Suprapubic skin (tissue), 4 donors: ENCODE measurements at regions not wholly inside any gene's neighbourhood (a gene's known extent, or its start where the extent isn't known, plus 50 kb on each side); places are given as distances from the start of the nearest gene placed in this dataset.

Experiments
- CTCF ChIP-seq, 2 donors: fragments of 200-600 bp in 1 of 2; fragments of 450-650 bp in 1 of 2; sonication (generic) in 1 of 2; IDR thresholded peaks; one replicate each; pipeline ENCODE4 v1.5.1; 2016 to 2019; ENCODE audit warnings: antibody characterized with exemption in 2 of 2, mild to moderate bottlenecking in 1 of 2, moderate library complexity in 1 of 2
- EP300 ChIP-seq: sonication (generic); formaldehyde crosslinking; IDR thresholded peaks from one replicate; pipeline ENCODE4 v1.6.1; 2017; ENCODE audit warnings: antibody characterized with exemption
- POLR2A ChIP-seq, 2 donors: fragments of 450-650 bp; IDR thresholded peaks; one replicate each; pipeline ENCODE4 v1.6.1; 2017; ENCODE audit warnings: antibody characterized with exemption in 2 of 2, mild to moderate bottlenecking in 2 of 2, moderate library complexity in 2 of 2
- POLR2AphosphoS5 ChIP-seq, 3 donors: sonication (generic); formaldehyde crosslinking; IDR thresholded peaks; one replicate each; pipeline ENCODE4 v1.6.1; 2017; ENCODE audit warnings: antibody characterized with exemption in 3 of 3

- no peak for TF ChIP-seq CTCF (IDR thresholded peaks at IDR 0.05)
- no peak for TF ChIP-seq POLR2A (IDR thresholded peaks at IDR 0.05)
- TF ChIP-seq POLR2AphosphoS5 (IDR thresholded peaks at IDR 0.05), result no peak
- no peak for TF ChIP-seq EP300
Observed at GRCh38 chr5:159671886-159672285, 244.4 kb upstream of the ADRA1B start.
